ENCODE measurements at regions not wholly inside any gene's neighbourhood (a gene's known extent, or its start where the extent isn't known, plus 50 kb on each side); places are given as distances from the start of the nearest gene placed in this dataset.

- no peak overlapping the region for H3K4me3 ChIP-seq (ENCODE audit: low read depth, low read length)
- TF ChIP-seq CTCF (IDR thresholded peaks at IDR 0.05; ENCODE audit: low read depth, low read length, missing control alignments) = no peak
- DNase-seq (ENCODE audit: low read depth) = no peak
Measured at GRCh38 chr11:130703489-130704190, 212.6 kb downstream of the SNX19 start.

- no peak for TF ChIP-seq CTCF (IDR thresholded peaks at IDR 0.05; ENCODE audit: low read depth, low read length, missing control alignments)
- H3K4me3 ChIP-seq (ENCODE audit: low read depth, low read length) = no peak overlapping the region
- DNase-seq (ENCODE audit: low read depth) = no peak
Measured at GRCh38 chr11:130705670-130706421, 210.4 kb downstream of the SNX19 start.

- TF ChIP-seq CTCF (IDR thresholded peaks at IDR 0.05; ENCODE audit: low read depth, low read length, missing control alignments) = no peak
- no peak overlapping the region for H3K4me3 ChIP-seq (ENCODE audit: low read depth, low read length)
- DNase-seq (ENCODE audit: low read depth) = no peak
Measured at GRCh38 chr11:130706572-130706971, 209.7 kb downstream of the SNX19 start.

DNA sequence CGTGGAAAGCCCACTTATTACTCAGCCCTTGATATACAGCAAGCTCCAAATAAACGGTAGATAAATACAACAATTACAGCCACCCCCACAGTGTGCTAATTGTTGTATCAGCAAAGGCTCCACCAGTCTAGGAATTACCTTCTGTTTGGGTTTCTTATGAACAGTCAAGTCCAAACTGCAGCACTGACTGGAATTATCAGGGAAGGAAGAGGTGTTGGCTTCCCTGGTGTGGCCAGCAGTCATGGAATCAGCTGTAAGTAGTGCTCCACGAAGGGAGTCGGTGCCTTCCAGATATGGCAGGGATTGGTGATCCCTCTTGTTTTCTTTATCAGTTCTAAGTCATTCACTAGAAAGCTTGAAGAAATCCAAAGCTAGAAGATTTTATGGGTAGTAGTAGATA is 209.1 kb downstream of the SNX19 start:
- TF ChIP-seq CTCF (IDR thresholded peaks at IDR 0.05; ENCODE audit: low read depth, low read length, missing control alignments) = no peak
- no peak overlapping the region for H3K4me3 ChIP-seq (ENCODE audit: low read depth, low read length)
- no peak for DNase-seq (ENCODE audit: low read depth)

DNA sequence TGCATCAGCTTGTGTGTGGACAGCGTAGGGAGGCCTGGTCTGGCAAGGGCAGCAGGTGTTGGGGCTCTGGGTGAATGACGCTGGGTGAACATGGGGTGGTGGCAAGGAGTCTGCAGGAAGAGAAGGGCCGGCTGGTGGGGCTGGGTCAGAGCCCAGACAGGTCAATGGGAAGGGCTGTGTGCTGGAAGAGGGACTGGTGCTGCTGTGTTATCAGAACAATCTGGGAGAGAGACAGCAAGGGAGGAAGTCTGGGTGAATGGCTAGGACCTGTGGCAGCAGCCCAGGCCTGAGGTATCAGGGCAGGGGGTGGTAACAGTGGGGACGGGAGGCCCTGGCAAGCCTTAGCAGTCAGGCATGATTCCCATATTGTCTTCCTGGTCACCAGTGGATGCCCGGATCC is 206.7 kb downstream of the SNX19 start:
- TF ChIP-seq CTCF (IDR thresholded peaks at IDR 0.05; ENCODE audit: low read depth, low read length, missing control alignments) = no peak
- no peak for DNase-seq (ENCODE audit: low read depth)
- H3K4me3 ChIP-seq (ENCODE audit: low read depth, low read length) = no peak overlapping the region

- DNase-seq (ENCODE audit: low read depth) = no peak
- no peak for TF ChIP-seq CTCF (IDR thresholded peaks at IDR 0.05; ENCODE audit: low read depth, low read length, missing control alignments)
- H3K4me3 ChIP-seq (ENCODE audit: low read depth, low read length) = no peak overlapping the region
Measured at GRCh38 chr11:130710021-130710420, 206.3 kb downstream of the SNX19 start.

Data from GM12864 (cell line).